22Rv1 (cell line): ENCODE measurements at regions not wholly inside any gene's neighbourhood (a gene's known extent, or its start where the extent isn't known, plus 50 kb on each side); places are given as distances from the start of the nearest gene placed in this dataset.

Experiments used
- ZFX ChIP-seq: fragments of 450-650 bp; IDR thresholded peaks from 2 replicates; pipeline ENCODE4 v1.6.1; 2017; ENCODE audit warnings: antibody characterized with exemption, borderline replicate concordance
- TF ChIP-seq, protein P1 (sequence below): fragments of 450-650 bp; IDR thresholded peaks from 2 replicates; pipeline ENCODE4 v1.5.1; 2017; ENCODE audit warnings: mild to moderate bottlenecking

GRCh38 chr9:118640836-118641560 is 728.2 kb downstream of the BRINP1 start:
- TF ChIP-seq, protein P1, sequence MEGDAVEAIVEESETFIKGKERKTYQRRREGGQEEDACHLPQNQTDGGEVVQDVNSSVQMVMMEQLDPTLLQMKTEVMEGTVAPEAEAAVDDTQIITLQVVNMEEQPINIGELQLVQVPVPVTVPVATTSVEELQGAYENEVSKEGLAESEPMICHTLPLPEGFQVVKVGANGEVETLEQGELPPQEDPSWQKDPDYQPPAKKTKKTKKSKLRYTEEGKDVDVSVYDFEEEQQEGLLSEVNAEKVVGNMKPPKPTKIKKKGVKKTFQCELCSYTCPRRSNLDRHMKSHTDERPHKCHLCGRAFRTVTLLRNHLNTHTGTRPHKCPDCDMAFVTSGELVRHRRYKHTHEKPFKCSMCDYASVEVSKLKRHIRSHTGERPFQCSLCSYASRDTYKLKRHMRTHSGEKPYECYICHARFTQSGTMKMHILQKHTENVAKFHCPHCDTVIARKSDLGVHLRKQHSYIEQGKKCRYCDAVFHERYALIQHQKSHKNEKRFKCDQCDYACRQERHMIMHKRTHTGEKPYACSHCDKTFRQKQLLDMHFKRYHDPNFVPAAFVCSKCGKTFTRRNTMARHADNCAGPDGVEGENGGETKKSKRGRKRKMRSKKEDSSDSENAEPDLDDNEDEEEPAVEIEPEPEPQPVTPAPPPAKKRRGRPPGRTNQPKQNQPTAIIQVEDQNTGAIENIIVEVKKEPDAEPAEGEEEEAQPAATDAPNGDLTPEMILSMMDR, result no peak
- TF ChIP-seq ZFX, result no peak
